ENCODE measurements at regions not wholly inside any gene's neighbourhood (a gene's known extent, or its start where the extent isn't known, plus 50 kb on each side); places are given as distances from the start of the nearest gene placed in this dataset.

- no peak for DNase-seq
Measured at GRCh38 chr5:4335078-4335477, 739.4 kb downstream of the IRX1 start.

GRCh38 chr5:4337519-4337918 is 741.9 kb downstream of the IRX1 start:
- DNase-seq, result no peak

- DNase-seq, result no peak
Measured at GRCh38 chr5:4339949-4340348, 744.3 kb downstream of the IRX1 start.

GRCh38 chr5:4345850-4346249 is 750.2 kb downstream of the IRX1 start:
- no peak for DNase-seq

GRCh38 chr5:4348423-4348822 is 752.8 kb downstream of the IRX1 start:
- DNase-seq, result no peak

GRCh38 chr5:4348919-4349318 is 753.3 kb downstream of the IRX1 start:
- DNase-seq, result no peak

- DNase-seq, result no peak
Measured at GRCh38 chr5:4356201-4356600, 760.6 kb downstream of the IRX1 start.

GRCh38 chr5:4359847-4360246 is 764.2 kb downstream of the IRX1 start:
- DNase-seq, result no peak

- DNase-seq, result no peak
Measured at GRCh38 chr5:4361753-4362152, 766.1 kb downstream of the IRX1 start.

GRCh38 chr5:4362411-4362810 is 766.8 kb downstream of the IRX1 start:
- no peak for DNase-seq

- no peak for DNase-seq
Measured at GRCh38 chr5:4363045-4363444, 767.4 kb downstream of the IRX1 start.

- DNase-seq, result no peak
Measured at GRCh38 chr5:4366628-4367027, 771.0 kb downstream of the IRX1 start.

GRCh38 chr5:4370218-4370617 is 769.9 kb upstream of the ADAMTS16 start:
- DNase-seq, result no peak

- no peak for DNase-seq
Measured at GRCh38 chr5:4372481-4372880, 767.6 kb upstream of the ADAMTS16 start.

GRCh38 chr5:4373051-4373820 is 766.9 kb upstream of the ADAMTS16 start:
- no peak for DNase-seq

- no peak for DNase-seq
Measured at GRCh38 chr5:4374866-4375265, 765.3 kb upstream of the ADAMTS16 start.

GRCh38 chr5:4375640-4376039 is 764.5 kb upstream of the ADAMTS16 start:
- DNase-seq, result no peak

GRCh38 chr5:4383102-4383501 is 757.0 kb upstream of the ADAMTS16 start:
- no peak for DNase-seq

- no peak for DNase-seq
Measured at GRCh38 chr5:4383518-4384198, 756.5 kb upstream of the ADAMTS16 start.

- no peak for DNase-seq
Measured at GRCh38 chr5:4384649-4385048, 755.5 kb upstream of the ADAMTS16 start.

GRCh38 chr5:4386152-4386551 is 754.0 kb upstream of the ADAMTS16 start:
- DNase-seq, result no peak

GRCh38 chr5:4387290-4387689 is 752.8 kb upstream of the ADAMTS16 start:
- DNase-seq, result no peak

GRCh38 chr5:4395752-4396151 is 744.4 kb upstream of the ADAMTS16 start:
- DNase-seq, result no peak

- DNase-seq, result no peak
Measured at GRCh38 chr5:4405614-4406219, 734.4 kb upstream of the ADAMTS16 start.
